Liver (tissue), 8 donors: ENCODE measurements at regions not wholly inside any gene's neighbourhood (a gene's known extent, or its start where the extent isn't known, plus 50 kb on each side); places are given as distances from the start of the nearest gene placed in this dataset.

Source experiments
- DNase-seq: peaks from one replicate; pipeline ENCODE4 v3.0.0-alpha.2; 2017; ENCODE audit warnings: low spot score
- H3K27ac ChIP-seq, 2 donors: one replicate each; pipeline ENCODE4 v1.7.0; 2013; ENCODE audit warnings: inconsistent platforms in 2 of 2, low read length in 2 of 2, control low read depth in 1 of 2, low read depth in 1 of 2, mild to moderate bottlenecking in 1 of 2
- H3K27me3 ChIP-seq, 4 donors: one replicate each; pipeline versions ENCODE4 v1.6.1 to v1.7.0; 2013; ENCODE audit warnings: low read length in 3 of 4, inconsistent platforms in 1 of 4, mild to moderate bottlenecking in 1 of 4, moderate library complexity in 1 of 4; ENCODE audit not compliant: control insufficient read depth in 4 of 4, insufficient read depth in 4 of 4
- H3K36me3 ChIP-seq, 4 donors: one replicate each; pipeline versions ENCODE4 v1.6.1 to v1.7.0; 2013; ENCODE audit warnings: low read length in 3 of 4, mild to moderate bottlenecking in 3 of 4, low read depth in 1 of 4, moderate library complexity in 1 of 4; ENCODE audit not compliant: control insufficient read depth in 4 of 4, insufficient read depth in 3 of 4
- H3K4me1 ChIP-seq, 4 donors: one replicate each; pipeline versions ENCODE4 v1.6.1 to v1.7.0; 2013; ENCODE audit warnings: low read length in 3 of 4, mild to moderate bottlenecking in 3 of 4, moderate library complexity in 1 of 4; ENCODE audit not compliant: control insufficient read depth in 4 of 4, insufficient read depth in 4 of 4
- H3K4me3 ChIP-seq, 3 donors: one replicate each; pipeline versions ENCODE4 v1.6.1 to v1.7.0; 2013; ENCODE audit warnings: low read length in 3 of 3, control low read depth in 1 of 3, low read depth in 1 of 3, mild to moderate bottlenecking in 1 of 3
- H3K9ac ChIP-seq, 2 donors: one replicate each; pipeline ENCODE4 v1.7.0; 2013; ENCODE audit warnings: low read length in 2 of 2, mild to moderate bottlenecking in 2 of 2, moderate library complexity in 2 of 2, control low read depth in 1 of 2, low read depth in 1 of 2
- H3K9me3 ChIP-seq, 4 donors: one replicate each; pipeline versions ENCODE4 v1.6.1 to v1.7.0; 2013; ENCODE audit warnings: low read length in 3 of 4; ENCODE audit not compliant: control insufficient read depth in 4 of 4
- CTCF ChIP-seq: fragments of 150-350 bp; IDR thresholded peaks from 2 replicates; pipeline ENCODE4 v1.5.1; 2017; ENCODE audit warnings: improper control_type of control experiment, low read depth, low read length; ENCODE audit not compliant: missing input control
- EGR1 ChIP-seq, 2 donors: IDR thresholded peaks; 2 replicates each; pipeline ENCODE4 v1.6.1; 2016 to 2018; ENCODE audit warnings: antibody characterized with exemption in 2 of 2, low read depth in 2 of 2
- HNF4A ChIP-seq, 2 donors: conservative IDR thresholded peaks; 2 replicates each; pipeline ENCODE4 v1.6.1; 2016; ENCODE audit warnings: antibody characterized with exemption in 2 of 2, mild to moderate bottlenecking in 2 of 2
- HNF4G ChIP-seq: IDR thresholded peaks from 2 replicates; pipeline ENCODE4 v1.6.1; 2016; ENCODE audit warnings: antibody characterized with exemption
- RAD21 ChIP-seq, 2 donors: IDR thresholded peaks; 2 replicates each; pipeline ENCODE4 v1.6.1; 2016; ENCODE audit warnings: antibody characterized with exemption in 2 of 2, mild to moderate bottlenecking in 2 of 2
- REST ChIP-seq: IDR thresholded peaks from 2 replicates; pipeline ENCODE4 v1.6.1; 2016; ENCODE audit warnings: antibody characterized with exemption, mild to moderate bottlenecking
- YY1 ChIP-seq: IDR thresholded peaks from 2 replicates; pipeline ENCODE4 v1.6.1; 2016; ENCODE audit warnings: antibody characterized with exemption, mild to moderate bottlenecking
- ZBTB33 ChIP-seq: IDR thresholded peaks from 2 replicates; pipeline ENCODE4 v1.6.1; 2016; ENCODE audit warnings: antibody characterized with exemption
- WGBS: extraction: QIAGEN DNeasy Blood & Tissue Kit; methylation state at CpG from one replicate; pipeline ENCODE4 v1.1.7; 2013; 5-methylcytosine and 5-hydroxymethylcytosine counted together
- donor health status: healthy.
- donor health status: healthy.
- donor health status: healthy.
- donor health status: healthy.
- donor health status: healthy.

GRCh38 chrX:16436348-16437188 is 213.4 kb upstream of the S100G start:
- WGBS: 35% methylated on average over 12 of the region's 12 CpGs
- H3K9ac ChIP-seq: no peak overlapping the region
- H3K27ac ChIP-seq: no peak overlapping the region
- H3K4me3 ChIP-seq: no peak overlapping the region
- TF ChIP-seq CTCF (peak; percentile 63), YY1 (no peak), RAD21 (IDR thresholded peaks at IDR 0.05) (peak; percentile 57 to 76)
- DNase-seq: peak; percentile 64
- H3K9me3 ChIP-seq: no peaks in the 10 kb centered on the region
- peaks cover 0 to 2% (median 0%) of the 10 kb centered on the region in 4 donors for H3K27me3 ChIP-seq
- H3K36me3 ChIP-seq: no peaks in the 10 kb centered on the region
- H3K4me1 ChIP-seq: no peaks in the 10 kb centered on the region

- Histone ChIP-seq H3K36me3 (no peaks in the 10 kb centered on the region), H3K9ac (no peak overlapping the region), H3K4me1 (no peaks in the 10 kb centered on the region), H3K27ac (no peak overlapping the region), H3K27me3 (peaks cover 0 to 2% (median 0%) of the 10 kb centered on the region in 4 donors), H3K4me3 (no peak overlapping the region), H3K9me3 (no peaks in the 10 kb centered on the region)
- no peak for DNase-seq
- TF ChIP-seq HNF4G (no peak), EGR1 (IDR thresholded peaks at IDR 0.05; ENCODE audit: low read depth in 2 of 2) (no peak), HNF4A (conservative IDR thresholded peaks at IDR 0.05) (no peak)
Observed at GRCh38 chrX:16440446-16440845, 209.5 kb upstream of the S100G start.

- 85% methylated on average over 7 of the region's 7 CpGs for WGBS
- no peak overlapping the region for H3K27ac ChIP-seq
- no peak for DNase-seq
- TF ChIP-seq REST (no peak), ZBTB33 (no peak), YY1 (no peak), RAD21 (IDR thresholded peaks at IDR 0.05) (no peak)
- H3K36me3 ChIP-seq: no peaks in the 10 kb centered on the region
- H3K4me1 ChIP-seq: no peaks in the 10 kb centered on the region
- peaks cover 0 to 2% (median 0%) of the 10 kb centered on the region in 4 donors for H3K27me3 ChIP-seq
- H3K4me3 ChIP-seq: no peak overlapping the region
- no peak overlapping the region for H3K9ac ChIP-seq
- H3K9me3 ChIP-seq: no peaks in the 10 kb centered on the region
Observed at GRCh38 chrX:16444353-16444752, 205.6 kb upstream of the S100G start.
